Hindlimb muscle (tissue), 1 donor: ENCODE measurements at regions not wholly inside any gene's neighbourhood (a gene's known extent, or its start where the extent isn't known, plus 50 kb on each side); places are given as distances from the start of the nearest gene placed in this dataset.

ENCODE experiments used
- DNase-seq: peaks from one replicate; pipeline ENCODE4 v3.0.0-alpha.2; 2013

DNA sequence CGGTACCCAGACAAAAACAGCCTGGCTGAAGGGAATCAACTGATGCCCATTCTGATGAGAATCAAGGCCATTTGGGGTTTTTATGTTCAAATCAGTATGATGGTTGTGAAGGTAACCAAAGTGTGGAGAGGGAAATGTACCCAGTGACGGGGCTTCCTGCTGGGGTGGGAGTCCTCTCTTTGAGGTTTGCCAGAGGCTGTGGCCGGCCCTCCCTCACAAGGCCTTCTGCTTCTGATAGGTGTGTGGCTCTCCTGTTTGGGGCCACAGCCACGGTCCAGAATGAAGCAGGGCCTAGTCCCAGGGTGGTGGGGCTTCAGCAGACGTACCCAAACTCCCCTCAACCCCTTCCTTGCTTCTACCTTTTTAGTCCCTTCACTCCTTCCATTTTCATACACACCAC, 86.7 kb upstream of the NAA20 start:
- DNase-seq, result no peak

DNA sequence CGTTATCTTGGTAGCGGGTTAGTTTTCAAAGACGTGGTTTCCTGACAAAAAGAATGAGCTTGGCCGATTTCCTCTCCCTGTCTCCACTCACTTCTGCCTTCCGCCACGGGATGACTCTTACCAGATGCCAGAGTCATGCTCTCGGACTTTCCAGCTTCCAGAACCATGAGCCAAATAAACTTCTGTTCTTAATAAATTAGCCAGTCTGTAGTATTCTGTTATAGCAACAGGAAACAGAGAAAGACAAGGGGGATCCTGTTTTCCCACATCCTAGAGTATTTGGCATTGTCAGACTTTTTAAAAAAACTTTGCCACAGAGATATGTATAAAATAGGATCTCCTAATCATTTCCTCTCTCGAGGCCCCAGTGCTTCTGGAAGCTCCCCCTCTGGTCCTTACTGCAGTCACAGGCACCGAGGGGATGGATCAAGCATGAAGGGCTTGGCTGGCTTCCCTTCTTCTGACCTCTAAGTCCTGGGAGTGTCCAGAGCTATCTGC, 84.9 kb upstream of the NAA20 start:
- DNase-seq, result peak; percentile 58

DNA sequence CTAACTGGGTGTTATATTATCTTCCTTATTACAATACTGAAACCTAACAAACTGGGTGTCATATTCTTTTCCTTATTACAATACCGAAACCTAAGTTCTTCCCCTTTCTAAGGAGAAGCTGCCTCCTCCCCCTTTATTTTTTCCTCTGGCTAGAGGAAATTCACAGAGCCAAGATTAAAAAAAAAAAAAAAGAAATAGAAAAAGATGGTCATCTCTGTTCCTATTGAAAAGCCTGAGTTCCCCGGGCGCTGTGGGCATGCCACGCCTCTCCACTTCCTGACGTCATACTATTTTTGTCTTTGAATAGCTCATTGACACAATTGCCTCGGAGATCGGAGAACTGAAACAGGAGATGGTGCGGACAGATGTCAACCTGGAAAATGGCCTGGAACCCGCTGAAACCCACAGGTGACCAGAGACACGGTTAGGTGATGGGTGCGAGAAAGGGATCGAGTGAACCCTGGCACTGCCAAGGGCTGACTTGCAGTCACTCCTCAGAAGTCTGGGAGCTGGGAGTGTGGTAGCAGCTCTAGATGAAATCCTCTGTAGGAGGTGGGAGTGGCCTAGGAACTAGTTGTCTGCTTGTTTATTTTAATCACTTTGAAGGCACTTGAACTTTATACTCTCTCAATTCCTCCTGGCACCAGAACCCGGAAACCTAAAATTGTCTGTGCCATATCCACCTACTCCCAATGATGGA, 82.2 kb upstream of the NAA20 start:
- DNase-seq, result peak; percentile 61

DNA sequence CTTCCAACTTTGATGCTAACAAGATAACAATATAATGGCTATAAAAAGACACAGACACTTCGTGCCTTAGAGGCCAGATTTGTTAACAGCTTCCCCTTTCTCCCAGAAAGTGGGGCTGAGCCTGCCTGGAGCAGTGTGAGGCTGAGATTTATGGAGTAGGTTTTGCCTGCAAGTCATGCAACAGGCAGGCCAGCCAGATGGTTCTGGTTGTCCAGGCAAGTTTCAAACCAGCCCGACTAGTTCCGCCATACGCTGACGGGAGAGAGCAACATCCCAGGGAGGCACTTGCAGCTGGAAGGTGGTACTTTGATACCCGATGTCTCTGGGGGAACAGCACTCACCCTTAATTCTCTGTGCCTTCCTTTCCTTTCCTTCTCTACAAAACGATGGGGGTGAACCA, 81.3 kb upstream of the NAA20 start:
- DNase-seq, result no peak

DNA sequence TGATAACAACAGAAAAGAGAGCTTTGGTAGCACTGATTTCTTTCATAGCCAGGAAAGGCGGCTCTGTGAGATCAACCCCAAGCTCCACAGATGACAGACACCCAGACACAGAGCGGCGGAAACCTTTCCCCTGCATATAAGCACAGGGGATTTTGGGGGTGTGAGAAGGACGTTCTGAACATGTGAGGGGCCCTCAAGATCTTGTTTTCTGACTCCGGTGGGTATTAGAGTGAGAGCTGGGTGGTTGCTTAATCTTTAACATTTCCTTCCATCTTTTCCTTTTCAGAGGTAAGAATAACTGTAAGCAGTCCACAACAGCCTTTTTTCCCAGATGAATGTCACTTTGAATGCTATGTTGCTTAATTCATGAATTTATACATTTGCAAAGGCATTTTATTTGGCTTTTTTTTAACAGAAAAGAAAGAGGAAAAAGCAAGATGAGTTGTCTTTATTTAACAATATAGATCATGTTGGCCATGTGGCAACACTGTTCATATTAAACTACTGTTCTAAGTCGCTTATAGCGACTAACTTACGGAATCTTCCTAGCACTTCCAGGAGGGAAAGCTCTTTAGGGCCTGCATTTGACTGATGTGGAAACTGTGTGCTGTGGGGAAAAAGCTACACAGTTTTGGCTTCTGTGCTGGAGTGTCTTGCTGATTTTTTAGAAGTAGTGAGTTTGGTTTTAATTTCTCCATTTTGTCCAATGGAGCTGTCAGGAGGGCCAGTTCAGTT, 80.5 kb upstream of the NAA20 start:
- DNase-seq, result no peak

DNA sequence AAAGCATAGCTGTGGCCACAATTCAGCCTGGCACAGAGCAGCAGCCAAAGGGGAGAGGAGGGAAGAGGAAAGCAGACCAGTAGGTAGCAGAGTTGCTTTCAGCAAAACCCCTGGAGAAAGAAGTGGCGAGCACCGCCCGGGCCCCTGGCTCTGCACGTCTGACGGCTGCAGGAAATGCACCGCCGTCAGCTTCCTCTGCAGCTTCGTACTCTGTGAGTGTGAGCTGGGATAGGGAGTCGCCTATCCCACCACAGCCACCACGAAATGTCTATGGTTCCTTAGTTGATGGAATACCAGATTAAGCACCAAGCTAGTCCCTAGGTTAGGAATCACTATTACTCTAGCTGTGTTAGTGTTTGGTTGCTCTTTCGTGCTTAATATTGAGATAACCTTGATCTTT, 79.9 kb upstream of the NAA20 start:
- peak; percentile 27 for DNase-seq

DNA sequence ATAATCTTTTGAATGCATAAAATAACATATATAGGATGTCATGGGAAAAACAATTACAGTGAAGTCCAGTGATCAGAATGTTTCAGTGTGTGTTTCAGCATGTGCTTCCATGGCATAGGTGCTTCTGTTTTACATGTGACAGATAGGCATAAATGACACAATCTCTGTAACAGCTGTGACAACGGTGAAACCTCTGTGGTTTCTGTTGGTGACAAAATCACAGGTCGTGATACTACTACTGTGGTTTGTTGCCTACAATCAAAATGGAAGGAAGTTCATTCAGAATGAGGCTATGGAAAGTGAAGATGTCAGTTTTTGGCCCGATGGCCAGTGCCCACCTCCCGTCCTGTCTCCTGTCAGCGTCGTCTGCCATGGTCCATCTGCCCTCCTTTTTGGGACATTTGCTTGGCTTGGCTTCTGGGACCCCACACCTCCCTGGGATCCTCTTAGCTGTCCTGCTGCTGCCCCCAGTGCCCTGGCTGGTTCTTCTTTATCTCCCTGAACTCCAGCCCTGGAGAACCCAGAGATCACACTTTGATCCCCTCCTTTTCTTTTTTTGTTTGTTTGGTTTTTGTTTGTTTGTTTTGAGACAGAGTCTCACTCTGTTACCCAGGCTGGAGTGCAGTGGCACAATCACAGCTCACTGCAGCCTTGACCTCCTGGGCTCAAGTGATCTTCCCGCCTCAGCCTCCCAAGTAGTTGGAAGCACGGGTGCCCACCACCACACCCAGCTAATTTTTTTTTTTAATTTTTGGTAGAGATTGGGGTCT, 79.3 kb upstream of the NAA20 start:
- DNase-seq, result no peak

DNA sequence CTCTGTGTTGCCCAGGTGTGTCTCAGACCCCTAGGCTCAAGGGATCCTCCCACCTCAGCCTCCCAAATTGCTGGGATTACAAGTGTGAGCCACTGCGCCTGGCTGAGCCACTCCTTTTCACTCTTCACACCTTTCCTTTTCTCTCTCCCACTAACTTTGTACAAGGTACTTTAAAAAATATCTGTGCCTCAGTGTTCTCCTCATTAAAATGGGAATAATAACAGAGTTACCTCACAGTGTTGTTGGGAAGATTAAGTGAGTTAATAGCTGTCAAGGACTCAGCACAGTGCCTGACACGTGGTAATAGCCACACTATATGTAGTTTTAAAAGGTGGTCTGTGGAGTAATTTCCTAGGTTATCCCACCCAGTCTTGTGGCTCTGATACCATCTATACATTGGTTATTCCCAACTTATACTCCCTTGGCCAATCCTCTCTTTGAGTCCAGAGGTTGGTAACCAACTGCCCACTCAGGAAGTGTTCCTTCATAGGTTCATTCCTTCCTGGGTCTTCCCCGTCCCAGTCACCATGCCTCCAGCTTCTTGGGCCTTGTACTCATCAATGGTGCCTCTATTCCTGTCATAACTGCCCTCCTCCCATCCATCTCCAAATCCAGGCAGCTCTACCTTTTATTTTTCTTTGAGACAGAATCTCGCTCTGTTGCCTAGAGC, 78.6 kb upstream of the NAA20 start:
- no peak for DNase-seq

DNA sequence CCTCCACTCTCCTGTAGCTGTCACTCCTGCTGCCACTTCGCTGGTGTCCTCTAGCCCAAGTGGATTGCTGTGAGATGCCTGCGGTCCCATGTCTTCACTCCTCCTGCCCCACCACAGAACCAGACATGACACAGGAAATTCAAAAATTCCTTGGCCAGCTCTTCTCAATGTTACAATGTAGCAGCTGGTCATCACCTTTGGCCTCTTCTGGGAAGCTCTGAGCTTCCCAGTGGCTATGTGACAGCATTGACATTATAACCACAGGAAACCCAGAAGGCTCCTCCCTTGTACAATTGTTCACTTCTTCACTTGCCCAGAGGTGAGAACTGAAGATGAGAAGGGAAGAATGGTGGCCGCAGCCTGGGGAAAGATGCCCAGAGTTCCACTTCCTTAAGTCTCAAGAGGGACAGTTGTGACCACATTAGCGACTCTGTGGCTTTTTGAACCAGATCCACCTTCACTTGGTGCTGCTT, 76.1 kb upstream of the NAA20 start:
- no peak for DNase-seq

DNA sequence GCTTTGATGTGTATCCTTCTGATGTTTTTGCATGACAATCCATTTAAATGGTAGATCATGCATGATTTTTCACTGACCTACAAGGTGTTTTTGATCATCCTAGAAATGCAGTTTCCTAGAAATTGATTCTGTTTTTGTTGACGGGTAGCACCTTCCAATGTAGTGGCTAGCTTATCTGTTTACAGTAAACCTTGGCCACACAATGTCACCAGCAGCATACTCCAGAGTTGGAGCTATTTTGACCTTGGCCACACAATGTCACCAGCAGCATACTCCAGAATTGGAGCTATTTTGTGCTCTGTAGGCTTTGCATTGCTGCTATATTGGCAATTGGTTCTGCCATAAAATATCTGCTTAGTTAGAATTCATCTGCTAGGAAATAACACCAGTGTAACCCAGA, 74.6 kb upstream of the NAA20 start:
- DNase-seq, result no peak

DNA sequence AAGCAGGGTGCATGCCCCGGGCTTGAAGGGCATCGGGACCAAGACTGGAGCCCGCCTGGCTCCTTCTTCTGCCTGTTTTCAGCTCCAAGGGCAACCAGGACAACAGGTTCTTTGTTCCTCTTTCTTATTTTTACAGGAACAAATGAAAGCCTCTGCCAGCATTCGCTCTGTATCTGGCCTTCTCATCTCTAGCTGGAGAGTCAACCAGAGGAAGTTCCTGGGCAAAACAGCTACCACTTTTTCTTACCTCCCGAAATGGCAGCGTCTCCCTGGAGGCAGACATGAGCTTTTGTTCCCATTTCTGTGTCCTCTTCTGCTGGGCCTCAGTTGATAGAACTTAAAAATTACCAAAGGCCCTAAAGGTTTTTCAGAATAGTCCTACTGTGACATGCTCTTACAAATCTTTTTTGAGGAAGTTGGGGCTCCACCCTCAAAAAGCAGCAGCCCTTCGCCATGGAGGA, 74.1 kb upstream of the NAA20 start:
- DNase-seq, result no peak

DNA sequence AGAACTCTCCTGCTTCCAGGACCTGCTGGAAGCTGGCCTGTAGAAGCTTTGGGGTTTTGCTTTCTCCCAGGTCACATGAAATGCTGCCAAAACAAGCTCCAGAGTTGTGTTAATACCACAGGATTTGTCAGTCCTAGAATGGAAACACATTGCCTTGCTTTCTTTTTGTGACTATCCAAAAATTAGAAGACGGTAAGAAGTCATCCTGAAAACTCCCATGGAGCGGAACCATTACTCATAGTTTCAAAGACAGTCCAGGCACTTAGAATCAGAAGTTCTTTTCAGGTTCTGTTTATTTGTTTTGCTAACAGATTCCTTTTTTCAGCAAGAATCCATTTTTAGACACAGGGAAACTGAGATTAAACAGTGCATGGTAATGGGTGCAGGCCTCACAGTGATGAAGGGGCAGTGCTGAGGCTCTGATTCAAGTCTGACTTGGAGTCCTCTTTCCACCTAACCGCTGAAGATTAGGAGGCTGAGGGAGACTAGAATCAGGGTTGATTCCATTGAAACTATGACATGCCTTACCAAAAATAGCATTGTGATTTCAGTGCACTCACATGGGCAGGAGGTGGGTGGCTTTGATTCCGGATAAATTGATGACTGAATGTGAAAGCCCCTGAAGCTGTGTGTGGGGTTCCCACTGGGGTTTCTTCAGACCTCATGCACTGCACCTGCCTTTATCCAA, 72.2 kb upstream of the NAA20 start:
- no peak for DNase-seq

DNA sequence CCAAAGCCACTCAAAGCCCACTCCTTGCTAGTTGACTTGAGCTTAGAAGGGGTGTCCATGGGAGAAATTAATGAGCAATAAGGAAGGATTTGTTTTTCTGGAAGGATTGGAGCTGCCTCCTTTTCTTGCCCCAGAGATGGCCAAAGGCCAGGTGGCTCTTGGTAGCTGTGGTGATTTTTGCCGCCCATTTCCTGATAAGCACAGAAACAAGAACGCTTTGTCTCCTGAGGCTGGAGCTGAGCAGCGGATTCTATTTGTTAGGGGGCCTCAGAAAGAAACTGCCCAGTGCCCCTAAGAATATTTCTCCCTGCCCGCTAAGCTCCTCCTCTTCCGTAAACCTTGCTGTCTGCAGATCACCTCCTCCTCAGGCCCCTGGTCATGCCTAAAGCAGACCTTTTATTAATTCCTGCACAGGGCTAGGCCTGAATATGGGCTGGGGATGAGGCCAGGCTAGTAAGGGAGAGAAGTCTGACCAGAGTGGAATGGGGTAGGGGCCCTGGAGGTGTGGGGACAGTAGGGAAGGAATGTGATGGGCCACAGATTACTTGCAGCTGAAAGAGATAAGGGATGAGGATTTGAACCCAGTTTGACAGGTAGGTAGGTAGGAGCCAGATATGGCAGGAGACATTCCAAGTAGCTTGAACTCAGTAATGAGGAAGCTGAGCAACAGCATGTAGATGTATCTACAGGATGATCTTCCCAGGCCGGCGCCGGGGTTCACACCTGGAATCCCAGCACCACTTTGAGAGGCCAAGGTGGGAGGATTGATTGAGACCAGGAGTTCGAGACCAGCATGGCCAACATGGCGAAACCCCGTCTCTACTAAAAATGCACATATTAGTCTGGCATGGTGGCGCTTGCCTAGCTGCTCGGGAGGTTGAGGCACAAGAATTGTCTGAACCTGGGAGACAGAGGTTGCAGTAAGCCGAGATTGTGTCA, 71.2 kb upstream of the NAA20 start:
- DNase-seq, result no peak

DNA sequence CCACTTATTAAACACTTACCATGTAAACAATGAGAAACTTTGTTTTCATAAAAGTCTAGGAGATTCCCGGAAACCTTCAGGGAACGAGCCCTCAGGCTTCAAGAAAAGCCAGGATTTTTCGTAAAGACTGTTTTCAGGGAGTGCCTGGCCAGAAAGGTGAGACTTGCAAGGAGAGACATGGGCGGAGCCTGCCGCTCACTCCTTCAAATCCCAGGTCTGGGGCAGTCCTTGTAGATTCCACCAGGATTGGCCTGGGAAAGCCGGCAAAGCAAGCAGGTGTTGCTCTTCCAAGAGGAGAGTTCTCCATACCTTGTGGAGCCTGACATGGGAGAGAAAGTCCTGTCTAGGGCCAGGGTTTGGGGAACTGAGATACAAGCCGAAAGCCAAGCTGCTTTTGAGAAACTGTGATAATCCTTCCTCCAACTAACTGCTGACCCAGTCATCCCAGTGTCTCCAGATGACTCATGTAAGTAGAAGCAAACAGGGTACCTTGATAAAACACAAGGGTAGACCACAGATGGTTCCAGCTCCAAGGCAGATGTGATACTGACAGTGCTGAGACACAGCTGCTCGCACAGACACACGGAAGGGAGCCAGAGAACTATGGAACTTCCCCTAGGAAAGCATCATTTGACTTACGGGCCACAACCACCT, 69.4 kb upstream of the NAA20 start:
- no peak for DNase-seq

DNA sequence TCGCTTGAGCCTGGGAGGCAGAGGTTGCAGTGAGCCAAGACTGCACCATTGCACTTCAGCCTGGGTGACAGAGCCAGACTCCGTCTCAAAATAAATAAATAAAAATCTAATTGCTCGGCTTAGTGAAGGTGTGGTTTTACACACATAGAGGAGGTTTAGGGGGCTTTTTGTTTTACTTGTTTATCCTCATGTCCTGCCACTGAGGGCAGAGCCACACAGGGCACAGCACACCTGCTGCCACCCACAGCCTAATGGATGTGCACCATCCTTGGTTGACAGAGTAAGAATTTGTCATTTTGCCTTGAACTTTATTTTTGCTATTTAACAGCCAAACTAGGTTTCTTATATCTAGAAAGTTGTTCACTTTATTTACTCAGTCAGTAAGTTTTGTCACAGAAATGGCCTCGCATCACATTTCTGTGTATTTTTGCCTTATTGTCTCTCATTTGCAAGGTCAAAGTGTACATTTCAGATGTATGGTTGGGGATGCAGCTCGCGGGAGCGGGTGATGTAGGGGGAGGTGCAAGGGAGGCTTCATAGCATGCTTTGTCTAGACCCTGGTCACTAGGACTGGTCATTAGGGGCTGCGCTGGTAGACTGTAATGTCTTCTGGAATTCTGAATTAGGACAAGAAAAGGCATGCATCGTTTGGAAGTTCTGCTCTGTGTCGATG, 67.8 kb upstream of the NAA20 start:
- DNase-seq, result no peak

DNA sequence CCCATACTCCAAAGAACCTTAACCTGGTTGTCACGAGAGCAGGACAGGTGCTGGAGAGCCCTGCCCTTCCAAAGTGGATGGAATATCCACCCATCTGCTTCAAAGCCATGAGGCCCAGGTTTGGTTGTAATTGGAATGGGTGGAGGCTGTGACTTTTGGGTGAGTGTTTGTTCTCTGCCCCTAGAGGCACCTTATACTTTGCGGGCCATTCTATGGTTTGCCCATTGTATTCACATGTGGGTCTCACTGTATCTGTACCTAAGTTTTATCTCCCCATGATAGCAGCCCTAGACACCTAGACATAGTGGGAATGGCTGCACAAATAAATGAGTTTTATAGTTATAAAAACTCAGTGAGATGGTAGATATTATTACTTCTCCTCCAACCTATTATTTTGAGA, 67.1 kb upstream of the NAA20 start:
- DNase-seq, result no peak

DNA sequence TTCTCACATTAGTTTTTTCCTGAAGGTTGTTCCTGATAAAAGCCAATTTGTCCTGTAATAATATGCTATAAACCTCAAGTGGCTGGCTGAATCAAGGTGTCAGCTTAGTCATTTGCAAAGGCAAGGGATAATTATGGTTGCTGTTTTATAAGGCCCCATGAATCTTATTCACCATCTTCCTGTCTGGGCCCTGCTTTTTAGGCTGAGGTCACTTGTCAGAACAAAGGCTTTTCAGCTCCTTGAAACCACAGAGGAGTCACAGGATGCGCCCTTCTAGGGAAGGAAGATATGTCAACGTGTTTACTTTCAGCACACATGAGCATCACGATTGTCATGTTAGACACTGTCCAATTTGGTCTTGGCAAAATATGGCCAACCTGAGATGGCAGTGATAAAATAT, 64.8 kb upstream of the NAA20 start:
- no peak for DNase-seq

DNA sequence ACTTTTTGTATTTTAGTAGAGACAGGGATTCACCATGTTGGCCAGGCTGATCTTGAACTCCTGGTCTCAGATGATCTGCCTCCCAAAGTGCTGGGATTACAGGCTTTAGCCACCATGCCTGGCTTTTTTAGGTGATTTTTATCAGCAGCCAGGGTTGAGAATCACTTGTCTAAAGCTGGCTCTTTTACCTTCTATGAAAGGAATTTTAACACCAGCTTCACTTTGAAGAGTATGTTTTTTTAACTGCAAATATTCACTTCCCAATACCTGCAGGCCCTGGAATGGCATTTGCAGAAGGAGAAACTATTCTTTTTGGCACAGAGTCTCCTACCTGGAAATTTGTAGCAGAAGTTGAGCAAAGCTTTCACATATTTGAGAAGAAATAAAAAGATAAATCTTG, 63.6 kb upstream of the NAA20 start:
- no peak for DNase-seq

DNA sequence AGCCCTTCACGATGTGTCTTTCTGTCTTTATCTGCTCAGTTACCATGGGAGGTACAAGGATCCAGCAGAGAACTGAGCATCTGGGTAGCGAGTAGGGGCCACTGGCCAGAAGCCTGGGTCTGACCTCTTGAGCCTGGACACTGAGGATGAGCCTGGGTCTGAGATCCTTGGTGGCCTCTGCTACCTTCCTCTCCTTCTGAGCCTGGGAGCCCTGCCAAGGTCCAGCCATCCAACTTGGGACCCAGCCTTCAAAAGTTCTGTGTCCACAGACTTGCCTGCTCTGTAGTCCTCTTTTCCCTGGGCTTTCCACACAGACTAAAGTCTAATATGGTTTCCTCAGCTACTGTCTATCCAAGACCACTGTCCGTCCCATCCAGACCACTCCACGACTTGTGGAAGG, 60.2 kb upstream of the NAA20 start:
- no peak for DNase-seq

DNA sequence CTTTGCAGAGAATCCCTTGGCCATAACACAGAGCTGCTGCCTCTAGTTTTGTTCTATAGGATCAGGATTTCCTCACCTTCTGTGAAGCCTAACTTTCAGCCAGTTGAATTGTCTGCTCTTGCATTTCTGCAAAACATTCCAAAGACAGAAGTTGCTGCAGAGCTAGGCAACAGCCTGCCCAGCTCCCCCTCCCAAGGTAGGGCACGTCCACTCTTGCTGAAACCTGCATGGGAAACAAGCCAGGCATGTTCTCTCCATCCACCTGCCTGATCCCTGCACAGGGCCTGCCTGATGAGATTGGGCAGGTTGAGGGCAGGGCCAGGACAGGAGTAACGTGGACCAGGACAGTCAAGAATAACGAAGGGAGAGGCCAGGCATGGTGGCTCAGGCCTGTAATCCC, 58.9 kb upstream of the NAA20 start:
- no peak for DNase-seq
